ENCODE measurements at regions not wholly inside any gene's neighbourhood (a gene's known extent, or its start where the extent isn't known, plus 50 kb on each side); places are given as distances from the start of the nearest gene placed in this dataset.

DNA sequence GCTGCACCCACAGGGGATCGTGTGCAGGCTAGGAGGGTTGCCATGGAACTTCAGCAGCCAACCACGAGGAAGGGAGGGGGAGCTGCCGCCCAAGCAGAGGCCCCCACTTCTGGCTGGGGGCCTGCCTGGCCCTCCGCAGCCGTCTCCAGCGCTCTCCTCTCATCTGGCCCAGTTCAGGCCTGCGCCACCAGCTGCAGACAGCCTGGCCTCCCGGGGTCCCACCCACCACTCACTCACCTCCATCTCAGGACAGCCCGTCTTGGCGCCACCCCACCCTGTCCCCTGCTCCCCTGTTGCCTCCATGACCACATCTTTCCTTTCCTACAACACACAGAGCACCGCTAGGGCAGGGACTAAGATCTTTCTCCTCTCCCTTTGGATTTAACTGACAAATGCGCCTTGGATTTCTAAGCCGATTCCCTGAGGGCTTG, 98.7 kb downstream of the ANKRD60 start:
- H3K27me3 Mint-ChIP-seq = peaks cover 32% of the 10 kb centered on the region
- no peaks in the 10 kb centered on the region for H3K36me3 Mint-ChIP-seq
- H3K4me1 Mint-ChIP-seq (ENCODE audit: unreplicated experiment) = peaks cover 48% of the 10 kb centered on the region
- peak; percentile 53 for DNase-seq (ENCODE audit: extremely low spot score, unreplicated experiment)
- peaks cover 11% of the 10 kb centered on the region for H3K9me3 Mint-ChIP-seq
- H3K27ac Mint-ChIP-seq = no peak overlapping the region
- H3K4me3 Mint-ChIP-seq = no peak overlapping the region
- TF ChIP-seq, protein P1, sequence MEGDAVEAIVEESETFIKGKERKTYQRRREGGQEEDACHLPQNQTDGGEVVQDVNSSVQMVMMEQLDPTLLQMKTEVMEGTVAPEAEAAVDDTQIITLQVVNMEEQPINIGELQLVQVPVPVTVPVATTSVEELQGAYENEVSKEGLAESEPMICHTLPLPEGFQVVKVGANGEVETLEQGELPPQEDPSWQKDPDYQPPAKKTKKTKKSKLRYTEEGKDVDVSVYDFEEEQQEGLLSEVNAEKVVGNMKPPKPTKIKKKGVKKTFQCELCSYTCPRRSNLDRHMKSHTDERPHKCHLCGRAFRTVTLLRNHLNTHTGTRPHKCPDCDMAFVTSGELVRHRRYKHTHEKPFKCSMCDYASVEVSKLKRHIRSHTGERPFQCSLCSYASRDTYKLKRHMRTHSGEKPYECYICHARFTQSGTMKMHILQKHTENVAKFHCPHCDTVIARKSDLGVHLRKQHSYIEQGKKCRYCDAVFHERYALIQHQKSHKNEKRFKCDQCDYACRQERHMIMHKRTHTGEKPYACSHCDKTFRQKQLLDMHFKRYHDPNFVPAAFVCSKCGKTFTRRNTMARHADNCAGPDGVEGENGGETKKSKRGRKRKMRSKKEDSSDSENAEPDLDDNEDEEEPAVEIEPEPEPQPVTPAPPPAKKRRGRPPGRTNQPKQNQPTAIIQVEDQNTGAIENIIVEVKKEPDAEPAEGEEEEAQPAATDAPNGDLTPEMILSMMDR (conservative IDR thresholded peaks at IDR 0.05) = no peak

DNA sequence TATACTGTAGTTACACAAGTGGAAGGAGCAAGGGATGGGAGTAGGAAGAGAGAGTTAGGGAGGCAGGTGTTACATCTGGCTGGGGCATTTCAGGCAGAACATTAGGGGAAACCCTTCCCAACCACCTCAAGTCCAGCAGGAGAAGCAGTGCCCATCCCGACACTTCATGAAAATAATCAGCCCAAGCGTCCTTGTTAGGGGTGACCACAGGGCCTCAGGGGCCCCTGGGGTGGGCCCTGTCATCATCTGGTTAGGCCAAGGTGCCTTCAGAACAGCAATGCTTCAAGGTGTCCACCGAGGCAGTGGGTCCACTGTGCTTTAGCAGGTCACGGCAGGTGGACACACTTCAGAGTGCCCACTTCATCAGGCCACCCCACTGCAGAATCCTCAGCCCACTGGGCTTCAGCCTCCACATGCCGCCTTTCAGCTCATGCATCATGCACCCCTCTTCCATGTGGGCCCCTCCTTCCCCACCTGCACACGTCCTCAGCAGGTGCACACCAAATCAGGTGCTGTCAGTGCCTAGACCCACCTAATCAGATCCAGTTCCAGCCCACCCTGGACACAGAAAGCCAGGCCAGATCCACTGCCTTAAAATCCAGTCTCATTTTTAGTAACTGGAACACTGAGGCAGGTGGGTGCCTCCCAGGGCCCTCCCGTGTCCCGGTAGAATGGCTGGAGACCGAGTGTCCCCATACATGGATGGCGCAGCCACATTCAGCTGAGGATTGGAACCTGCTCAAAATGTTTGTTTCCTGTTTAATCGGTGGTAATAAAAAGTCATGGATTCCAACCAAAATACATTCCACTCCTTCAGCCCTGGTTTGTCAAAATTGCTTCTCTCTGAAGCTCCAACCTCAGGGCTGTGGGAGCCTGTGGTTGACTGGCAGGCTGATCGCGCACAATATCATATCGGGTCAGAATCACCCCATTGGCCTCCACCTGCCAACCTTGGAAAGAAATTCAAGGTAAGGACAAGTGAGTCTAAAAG, 99.5 kb downstream of the ANKRD60 start:
- H3K4me1 Mint-ChIP-seq (ENCODE audit: unreplicated experiment) = peaks cover 46% of the 10 kb centered on the region
- peaks cover 30% of the 10 kb centered on the region for H3K27me3 Mint-ChIP-seq
- TF ChIP-seq, protein P1 (conservative IDR thresholded peaks at IDR 0.05) = no peak
- H3K9me3 Mint-ChIP-seq = peaks cover 15% of the 10 kb centered on the region
- H3K36me3 Mint-ChIP-seq = no peaks in the 10 kb centered on the region
- DNase-seq (ENCODE audit: extremely low spot score, unreplicated experiment) = peak; percentile 45
- H3K4me3 Mint-ChIP-seq = peak overlapping the region; percentile 24
- H3K27ac Mint-ChIP-seq = no peak overlapping the region

DNA sequence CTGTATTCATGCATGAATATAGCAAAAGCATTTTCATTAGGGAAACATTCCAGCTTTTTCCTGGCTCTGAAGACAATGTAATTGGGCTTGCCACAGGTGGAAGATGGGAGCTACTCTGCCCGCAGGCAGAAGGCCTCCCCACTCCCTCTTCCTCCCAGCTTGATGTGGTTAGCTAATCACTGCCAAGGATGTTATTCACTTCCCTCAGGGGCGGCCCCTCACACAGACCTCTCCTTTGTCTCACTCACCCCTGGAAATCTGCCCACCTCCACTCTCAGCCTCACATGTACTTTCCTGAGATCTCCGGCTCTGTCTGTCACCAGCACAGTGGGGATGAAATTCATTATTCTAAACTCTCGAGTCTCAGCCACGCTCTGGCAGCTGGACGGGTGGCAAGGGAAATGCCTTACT, 100.7 kb downstream of the ANKRD60 start:
- H3K27ac Mint-ChIP-seq = no peak overlapping the region
- DNase-seq (ENCODE audit: extremely low spot score, unreplicated experiment) = peak; percentile 55
- H3K4me1 Mint-ChIP-seq (ENCODE audit: unreplicated experiment) = peaks cover 40% of the 10 kb centered on the region
- H3K4me3 Mint-ChIP-seq = peak overlapping the region; percentile 24
- peaks cover 32% of the 10 kb centered on the region for H3K27me3 Mint-ChIP-seq
- H3K36me3 Mint-ChIP-seq = no peaks in the 10 kb centered on the region
- peaks cover 15% of the 10 kb centered on the region for H3K9me3 Mint-ChIP-seq
- TF ChIP-seq, protein P1 (conservative IDR thresholded peaks at IDR 0.05) = no peak

DNA sequence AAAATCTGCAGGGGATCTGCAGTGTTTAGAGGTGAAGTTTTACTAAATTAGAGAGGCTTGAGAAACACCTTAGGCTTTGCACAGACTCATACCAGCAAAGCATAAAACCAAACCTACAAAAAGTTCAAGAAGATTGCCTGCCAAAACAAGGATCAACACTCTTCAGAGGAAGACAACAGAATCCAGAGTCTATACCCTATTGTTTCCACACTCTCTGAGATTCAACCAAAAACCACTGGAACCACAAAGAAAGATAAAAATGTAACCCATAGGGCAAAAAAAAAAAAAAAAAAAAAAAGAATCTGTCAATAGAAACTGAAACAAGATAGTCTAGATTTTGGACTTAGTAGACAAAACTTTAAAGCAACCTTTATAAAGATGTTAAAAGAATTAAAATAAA, 102.7 kb downstream of the ANKRD60 start:
- Mint-ChIP-seq H3K27ac (no peak overlapping the region), H3K27me3 (peaks cover 19% of the 10 kb centered on the region), H3K4me3 (no peak overlapping the region), H3K4me1 (ENCODE audit: unreplicated experiment) (peaks cover 21% of the 10 kb centered on the region), H3K9me3 (peaks cover 19% of the 10 kb centered on the region), H3K36me3 (no peaks in the 10 kb centered on the region)
- TF ChIP-seq, protein P1 (conservative IDR thresholded peaks at IDR 0.05) = no peak
- no peak for DNase-seq (ENCODE audit: extremely low spot score, unreplicated experiment)

DNA sequence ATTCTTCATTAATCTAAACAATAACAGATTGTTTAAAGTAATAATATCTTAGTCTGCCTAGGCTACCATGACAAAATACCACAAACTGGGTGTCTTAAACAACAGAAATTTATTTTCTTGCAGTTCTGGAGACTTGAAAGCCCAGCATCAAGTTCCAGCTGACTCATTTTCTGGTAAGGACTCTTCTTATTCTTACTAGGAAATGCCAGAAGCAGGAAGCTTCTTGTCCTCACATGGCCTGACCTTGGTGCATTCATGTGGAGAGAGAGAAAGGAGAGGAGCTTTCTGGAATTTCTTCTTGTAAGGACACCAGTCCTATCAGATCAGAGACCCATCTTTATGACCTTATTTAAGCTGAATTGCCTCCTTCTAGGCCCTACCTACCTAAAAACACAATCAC, 110.5 kb downstream of the ANKRD60 start:
- TF ChIP-seq, protein P1 (conservative IDR thresholded peaks at IDR 0.05) = no peak
- peak overlapping the region; percentile 30 for H3K27ac Mint-ChIP-seq
- H3K4me3 Mint-ChIP-seq = no peak overlapping the region
- peaks cover 18% of the 10 kb centered on the region for H3K9me3 Mint-ChIP-seq
- no peak for DNase-seq (ENCODE audit: extremely low spot score, unreplicated experiment)
- H3K36me3 Mint-ChIP-seq = no peaks in the 10 kb centered on the region
- H3K4me1 Mint-ChIP-seq (ENCODE audit: unreplicated experiment) = no peaks in the 10 kb centered on the region
- H3K27me3 Mint-ChIP-seq = peaks cover 2% of the 10 kb centered on the region

All from type B pancreatic cell (in vitro differentiated cells).